ENCODE measurements at regions not wholly inside any gene's neighbourhood (a gene's known extent, or its start where the extent isn't known, plus 50 kb on each side); places are given as distances from the start of the nearest gene placed in this dataset.

GRCh38 chr1:113340038-113340437 lies 50.3 kb upstream of the MAGI3 start:
- Histone ChIP-seq H3K36me3 (ENCODE audit: control insufficient read depth, insufficient read depth, low read length, severe bottlenecking) (no peaks in the 10 kb centered on the region), H3K4me1 (ENCODE audit: control insufficient read depth, insufficient read depth, low read length) (no peaks in the 10 kb centered on the region), H3K9me3 (ENCODE audit: control insufficient read depth, low read length) (peaks cover 5% of the 10 kb centered on the region), H3K4me3 (ENCODE audit: low read length) (no peak overlapping the region), H3K9ac (ENCODE audit: low read length) (no peak overlapping the region), H3K27me3 (replicated peaks; ENCODE audit: control insufficient read depth, insufficient read depth, low read length) (no peaks in the 10 kb centered on the region)
- DNase-seq (ENCODE audit: low read depth), result no peak

Measured in adipocyte (in vitro differentiated cells).